GM18499 (cell line): ENCODE measurements at regions not wholly inside any gene's neighbourhood (a gene's known extent, or its start where the extent isn't known, plus 50 kb on each side); places are given as distances from the start of the nearest gene placed in this dataset.
"Not testable (repeated sequence)": the region's sequence is repeated elsewhere in the genome, so short reads cannot be mapped to it uniquely, and the experiment has no call there.

Source experiments
- ATAC-seq: cut with Tn5 transposase; IDR thresholded peaks from one replicate; pipeline ENCODE4 v1.9.1; 2021; ENCODE audit warnings: moderate number of reproducible peaks; ENCODE audit not compliant: insufficient read depth, unreplicated experiment

DNA sequence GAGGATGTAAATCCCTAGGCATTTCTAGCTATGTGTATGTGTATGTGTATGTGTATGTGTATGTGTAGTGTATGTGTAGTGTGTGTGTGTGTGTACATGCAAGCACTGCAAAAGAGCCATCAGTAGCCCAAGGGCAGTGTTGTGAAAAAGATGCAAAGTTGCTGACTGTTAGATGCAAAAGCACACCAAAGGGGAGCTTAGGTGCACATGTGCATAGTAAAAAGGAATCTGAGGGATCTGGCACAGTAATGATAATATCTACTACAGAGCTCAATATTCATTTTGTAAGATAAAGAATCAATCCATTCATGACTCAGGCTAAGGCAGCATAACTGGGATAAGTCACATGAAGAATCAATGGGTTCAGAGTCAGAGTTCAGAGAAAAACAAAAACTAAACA lies 80.2 kb downstream of the TMEM47 start:
- no peak for ATAC-seq

DNA sequence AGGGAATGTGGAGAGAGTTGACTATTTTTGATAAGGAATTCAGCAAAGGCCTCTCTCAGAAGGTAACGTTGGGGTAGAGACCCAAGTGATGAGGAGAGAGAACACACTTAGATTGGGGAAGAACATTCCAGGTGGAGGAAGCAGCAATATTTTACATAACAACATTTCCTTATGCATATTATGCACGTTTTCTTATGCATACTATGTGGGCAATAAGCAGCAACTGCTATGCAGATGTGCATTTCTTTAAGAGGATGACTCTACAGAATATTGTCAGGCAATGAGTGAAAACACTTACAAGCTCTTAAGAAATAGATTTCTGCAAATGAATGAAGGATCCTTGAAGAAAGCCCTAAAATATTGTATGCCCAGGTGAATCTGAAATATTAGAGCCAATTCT lies 91.1 kb downstream of the TMEM47 start:
- no peak for ATAC-seq

DNA sequence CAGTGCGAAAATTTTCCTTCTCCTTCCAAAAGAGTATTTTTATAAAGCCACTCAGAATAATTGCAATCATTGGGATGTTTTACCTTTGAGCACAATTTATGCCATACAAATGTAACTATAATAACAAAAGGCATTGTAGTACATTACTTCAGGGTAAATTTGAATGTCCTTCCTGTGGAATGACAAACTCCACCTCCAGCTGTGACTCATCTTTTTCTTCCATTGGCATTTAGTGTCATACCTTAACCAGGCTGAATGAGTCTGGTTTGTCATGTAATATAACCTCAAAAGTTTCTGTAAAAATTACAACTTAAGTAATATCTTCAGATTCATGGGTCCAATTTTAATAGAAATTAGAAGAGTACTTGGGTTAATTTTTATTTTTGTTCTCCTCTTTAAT lies 93.3 kb downstream of the TMEM47 start:
- ATAC-seq, result no peak

DNA sequence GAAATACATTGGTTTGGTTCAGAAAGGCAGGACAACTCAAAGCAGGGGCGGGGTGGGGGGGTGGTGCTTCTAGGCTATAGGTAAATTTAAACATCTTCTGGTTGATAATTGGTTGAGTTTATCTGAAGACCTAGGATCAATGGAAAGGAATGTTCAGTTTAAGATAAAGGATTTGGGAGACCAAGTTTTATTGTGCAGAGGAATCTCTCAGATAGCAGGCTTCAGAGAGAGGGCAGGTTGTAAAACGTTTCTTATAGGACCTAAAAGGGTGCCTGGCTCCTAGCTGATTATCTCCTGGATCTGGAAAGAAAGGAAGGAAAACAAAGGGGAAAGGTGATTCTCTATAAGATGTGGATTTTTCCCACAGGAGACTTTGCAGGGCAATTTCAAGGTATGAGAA lies 94.0 kb downstream of the TMEM47 start:
- ATAC-seq, result no peak

DNA sequence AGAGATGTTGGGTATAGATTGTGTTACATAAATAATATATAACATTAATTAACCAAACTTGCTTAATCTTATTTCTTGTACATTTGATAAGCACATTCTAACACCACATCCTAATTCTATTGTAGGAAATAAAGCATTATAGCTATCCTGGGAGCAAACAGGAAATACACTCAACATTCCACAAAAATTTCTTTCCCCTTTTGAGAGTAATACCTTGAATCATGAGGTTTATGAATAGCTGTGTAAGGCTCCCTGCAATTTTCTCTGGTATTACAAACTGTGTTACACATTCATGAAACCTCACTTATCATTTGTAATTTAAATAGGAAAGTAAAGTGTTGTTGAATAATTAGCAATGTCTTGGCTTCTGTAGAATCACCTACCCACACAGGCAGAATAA lies 95.1 kb downstream of the TMEM47 start:
- no peak for ATAC-seq

DNA sequence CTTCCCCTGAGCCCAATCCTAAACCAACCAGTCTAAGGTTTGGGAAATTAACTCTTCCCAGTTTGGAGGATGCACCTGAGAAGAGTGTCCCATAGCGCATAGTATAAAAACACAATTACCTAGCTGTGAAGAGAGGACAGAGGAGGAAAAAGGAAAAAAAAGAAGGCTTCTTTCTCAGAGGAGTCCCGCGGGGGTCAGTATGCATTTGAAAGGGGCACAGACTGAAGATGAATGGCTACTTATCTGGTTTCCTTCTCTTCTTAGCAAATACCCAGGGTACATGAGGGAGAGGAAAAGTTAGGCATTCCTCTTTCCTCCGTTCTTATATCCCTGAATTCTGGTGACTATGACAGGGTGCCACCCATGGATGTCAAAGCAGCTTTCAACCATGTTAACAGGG lies 96.9 kb downstream of the TMEM47 start:
- ATAC-seq, result no peak

DNA sequence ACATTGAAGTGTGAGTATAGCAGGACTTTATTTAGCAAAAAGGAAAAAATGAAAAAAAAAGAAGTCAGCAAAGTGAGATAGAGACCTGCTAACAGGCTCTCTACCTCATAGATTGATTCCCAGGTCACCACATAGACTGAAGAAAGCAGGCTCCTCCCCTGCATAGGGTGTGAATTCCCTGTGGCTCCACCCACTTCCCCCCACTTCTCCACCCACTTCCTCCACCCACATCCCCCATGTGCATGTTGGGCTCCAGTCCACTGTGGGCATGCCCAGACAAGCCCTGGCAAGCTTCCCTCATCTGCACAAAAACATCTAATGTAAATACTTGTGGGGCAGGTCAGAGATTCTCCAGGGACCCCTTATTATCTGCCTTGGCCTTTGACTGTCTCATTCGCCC lies 97.8 kb downstream of the TMEM47 start:
- ATAC-seq, result peak; percentile 65

DNA sequence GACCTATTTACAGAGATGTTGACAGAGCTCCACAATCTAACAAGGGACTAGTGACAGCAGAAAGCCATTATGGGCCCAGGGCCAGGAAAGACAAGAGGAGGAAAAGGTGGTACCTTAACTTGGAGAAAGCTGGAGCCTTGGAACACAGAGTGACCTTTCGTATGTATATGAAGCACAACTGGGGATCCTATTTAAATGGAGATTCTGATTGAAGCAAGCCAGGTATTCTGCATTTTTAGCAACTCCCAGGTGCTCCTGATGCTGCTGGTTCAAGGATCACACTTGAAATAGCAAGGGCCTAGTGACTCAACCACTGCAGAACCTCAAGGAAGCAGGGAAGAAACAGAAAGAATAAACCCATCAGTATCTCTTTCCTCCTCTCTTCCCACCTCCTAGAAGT lies 99.4 kb downstream of the TMEM47 start:
- no peak for ATAC-seq

DNA sequence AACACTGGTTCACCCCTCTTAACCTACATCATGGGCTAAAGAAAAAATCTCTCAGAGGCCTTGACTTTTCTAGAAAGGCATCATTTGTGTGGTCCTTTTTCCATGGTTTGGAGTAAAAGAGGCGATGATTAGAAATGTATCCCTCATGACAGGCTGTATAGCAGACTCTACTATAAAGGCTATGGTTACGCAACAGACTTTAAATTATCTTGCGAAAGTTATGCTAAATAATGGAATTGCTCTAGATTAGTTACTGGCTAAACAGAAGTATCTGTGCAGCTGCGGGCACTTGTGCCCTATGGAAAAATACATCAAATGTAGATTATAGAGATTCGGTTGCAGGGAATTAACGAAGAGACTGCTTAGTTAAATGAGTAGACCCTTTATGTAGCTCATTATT lies 101.6 kb downstream of the TMEM47 start:
- no peak for ATAC-seq

DNA sequence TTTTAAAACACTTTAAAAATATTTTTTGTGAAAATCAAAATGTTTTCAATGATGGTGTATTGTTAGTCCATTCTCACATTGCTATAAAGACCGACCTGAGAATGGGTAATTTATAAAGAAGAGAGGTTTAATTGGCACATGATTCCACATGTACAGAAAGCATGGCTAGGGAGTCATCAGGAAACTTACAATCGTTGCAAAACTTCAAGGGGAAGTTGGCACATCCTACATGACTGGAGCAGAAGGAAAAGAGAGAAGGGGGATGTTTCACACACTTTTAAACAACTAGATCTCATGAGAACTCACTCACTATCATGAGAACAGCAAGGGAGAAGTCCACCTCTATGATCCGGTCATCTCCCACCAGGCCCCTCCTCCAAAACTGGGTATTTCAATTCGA lies 110.7 kb downstream of the TMEM47 start:
- ATAC-seq, result no peak

DNA sequence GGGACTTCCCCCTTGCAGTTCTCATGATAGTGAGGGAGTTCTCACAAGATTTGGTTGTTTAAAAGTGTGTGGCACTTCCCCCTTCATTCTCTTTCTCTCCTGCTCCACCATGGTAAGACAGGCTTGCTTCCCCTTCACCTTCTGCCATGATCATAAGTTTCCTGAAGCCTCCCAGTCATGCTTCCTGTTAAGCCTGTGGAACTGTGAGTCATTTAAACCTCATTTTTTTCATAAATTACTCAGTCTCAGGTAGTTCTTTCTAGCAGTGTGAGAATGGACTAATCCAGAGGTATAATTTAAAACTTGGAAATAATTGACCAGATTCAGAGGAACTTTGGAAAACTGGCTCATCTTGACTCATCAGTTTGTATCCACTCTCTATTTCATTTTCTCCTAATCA lies 129.0 kb downstream of the TMEM47 start:
- no peak for ATAC-seq

DNA sequence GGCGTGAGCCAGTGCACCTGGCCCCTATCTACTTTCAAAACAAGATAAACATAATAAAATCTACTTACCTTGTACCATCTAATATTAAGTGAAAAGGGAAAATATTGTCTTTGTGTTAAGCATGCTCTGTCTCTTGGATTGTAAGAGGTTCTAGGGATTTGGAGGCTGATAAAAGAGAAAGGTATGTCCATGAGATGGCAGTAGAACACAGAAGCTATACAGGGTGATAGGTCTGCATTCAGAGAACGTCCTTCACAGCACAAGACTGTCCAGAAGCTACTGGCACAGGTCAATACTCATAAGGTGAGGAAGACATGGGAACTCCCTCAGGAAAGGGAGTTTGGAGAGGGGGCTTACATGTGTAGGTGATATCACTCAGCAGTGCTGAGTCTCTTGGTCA lies 135.5 kb downstream of the TMEM47 start:
- ATAC-seq, result no peak

DNA sequence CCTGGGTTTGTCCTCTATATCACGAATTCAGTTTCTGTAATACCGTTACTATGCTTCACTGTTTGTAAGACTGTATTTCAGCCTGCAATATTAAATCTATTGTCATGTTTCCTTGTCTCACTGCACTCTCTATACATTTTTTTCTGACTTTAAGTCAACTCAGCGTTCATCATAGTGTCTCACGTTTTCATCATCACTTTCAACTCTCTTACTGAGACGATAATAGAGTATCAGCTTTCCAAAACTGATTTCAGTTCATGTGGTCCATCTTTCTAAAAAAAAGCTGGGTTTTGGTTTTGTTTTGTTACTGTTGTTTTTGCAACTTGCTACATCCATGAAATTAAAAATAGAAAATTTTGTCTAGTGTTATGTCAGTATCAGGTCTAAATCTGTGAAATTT lies 147.7 kb downstream of the TMEM47 start:
- ATAC-seq, result no peak

DNA sequence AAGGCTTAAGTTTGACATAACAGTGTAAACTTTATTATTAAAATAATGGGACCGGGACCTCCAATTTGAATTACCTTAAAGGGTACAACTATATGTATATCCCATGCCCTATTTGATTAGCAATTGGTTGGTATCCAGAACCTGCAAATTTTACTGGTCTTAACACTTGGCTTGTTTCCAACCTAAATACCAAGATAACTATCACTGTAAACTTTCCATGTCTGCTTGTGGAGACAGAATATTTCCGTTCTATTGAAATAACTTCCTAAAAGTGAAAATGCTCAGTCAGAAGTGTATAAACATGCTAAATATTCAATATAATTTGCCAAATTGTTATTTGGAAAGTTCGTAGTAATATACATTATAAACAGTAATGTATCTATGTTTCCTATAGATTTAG lies 154.0 kb downstream of the TMEM47 start:
- ATAC-seq, result no peak

DNA sequence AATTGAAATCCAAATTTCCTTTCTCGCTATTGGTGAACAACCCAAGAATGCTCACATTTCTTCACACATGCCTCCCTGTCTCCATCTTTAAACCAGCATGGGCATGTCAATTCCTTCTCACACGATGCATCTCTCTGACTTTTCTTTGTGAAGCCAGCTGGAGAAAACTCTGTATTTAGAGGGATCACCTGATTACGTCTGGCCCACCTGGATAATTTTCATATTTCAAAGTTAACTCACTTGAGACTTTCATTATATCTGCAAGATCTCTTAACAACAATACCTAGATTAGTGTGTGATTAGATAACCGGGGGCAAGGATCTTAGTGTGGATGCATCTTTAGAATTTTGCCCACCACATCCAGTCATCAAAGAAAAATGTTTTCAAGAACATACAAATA lies 164.0 kb downstream of the TMEM47 start:
- no peak for ATAC-seq

DNA sequence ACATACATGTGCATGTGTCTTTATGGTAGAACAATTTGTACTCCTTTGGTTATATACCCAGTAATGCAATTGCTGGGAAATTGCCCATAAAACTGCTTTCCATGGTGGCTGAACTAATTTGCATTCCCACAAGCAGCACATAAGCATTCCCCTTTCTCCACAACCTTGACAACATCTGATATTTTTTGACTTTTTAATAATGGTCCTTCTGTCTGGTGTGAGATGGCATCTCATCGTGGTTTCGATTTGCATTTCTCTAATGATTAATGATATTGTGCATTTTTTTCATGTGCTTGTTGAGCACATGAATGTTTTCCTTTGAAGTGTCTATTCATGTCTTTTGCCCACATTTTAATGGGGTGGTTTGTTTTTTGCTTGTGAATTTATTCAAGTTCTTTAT lies 166.0 kb downstream of the TMEM47 start:
- no peak for ATAC-seq

DNA sequence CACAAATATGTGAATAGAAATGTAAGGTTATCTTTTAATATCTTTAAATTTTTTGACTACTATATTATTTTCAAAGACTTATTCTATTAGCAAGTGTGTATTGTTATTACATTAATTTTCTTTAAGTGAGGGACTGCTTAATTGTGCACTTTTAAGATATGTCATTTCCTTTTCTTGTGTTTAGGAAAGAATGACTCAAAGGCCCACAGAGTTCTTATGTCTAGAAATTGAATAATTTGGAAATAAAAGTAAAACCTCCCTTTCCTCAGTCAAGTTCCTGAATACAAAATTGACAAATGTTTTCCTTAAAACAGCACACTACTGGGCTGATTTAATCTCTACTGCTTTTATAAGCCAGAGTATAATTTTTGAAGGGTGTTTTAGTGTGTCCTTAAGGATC lies 169.7 kb downstream of the TMEM47 start:
- no peak for ATAC-seq

DNA sequence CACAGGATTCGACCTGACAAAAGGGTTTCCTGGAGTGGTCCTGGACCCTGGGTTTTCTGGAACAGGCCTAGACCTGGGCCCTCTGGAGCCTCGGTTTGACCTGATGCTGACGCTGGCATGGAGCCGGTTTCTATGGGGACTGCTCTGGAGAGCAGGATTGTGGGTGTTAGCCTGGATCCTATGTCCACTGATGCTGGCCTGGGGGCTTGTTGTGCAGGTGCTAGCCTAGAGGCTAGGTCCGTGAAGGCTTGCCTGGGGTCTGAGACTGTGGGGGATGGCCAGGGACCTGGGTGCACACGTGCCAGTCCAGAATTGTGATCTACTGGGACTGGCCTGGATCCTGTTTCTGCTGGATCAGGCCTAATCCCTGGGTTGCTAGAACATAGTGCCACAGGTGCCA lies 173.1 kb downstream of the TMEM47 start:
- no peak for ATAC-seq

DNA sequence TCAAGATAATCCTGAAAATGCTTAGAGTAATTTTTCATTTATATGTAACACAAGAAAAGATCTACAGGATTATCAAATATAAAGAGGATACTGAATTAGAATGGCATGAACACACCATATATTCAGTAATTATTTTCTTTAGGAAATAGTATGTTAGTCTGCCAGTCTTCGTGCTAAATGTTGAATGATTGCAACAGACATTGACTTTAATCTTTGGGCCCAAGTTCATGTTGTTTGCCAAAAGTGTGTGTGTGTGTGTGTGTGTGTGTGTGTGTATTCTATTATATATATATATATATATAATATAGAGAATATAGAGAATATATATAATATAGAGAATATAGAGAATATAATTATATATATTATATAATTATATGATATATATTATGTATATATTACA lies 186.6 kb downstream of the TMEM47 start:
- ATAC-seq, result no peak

DNA sequence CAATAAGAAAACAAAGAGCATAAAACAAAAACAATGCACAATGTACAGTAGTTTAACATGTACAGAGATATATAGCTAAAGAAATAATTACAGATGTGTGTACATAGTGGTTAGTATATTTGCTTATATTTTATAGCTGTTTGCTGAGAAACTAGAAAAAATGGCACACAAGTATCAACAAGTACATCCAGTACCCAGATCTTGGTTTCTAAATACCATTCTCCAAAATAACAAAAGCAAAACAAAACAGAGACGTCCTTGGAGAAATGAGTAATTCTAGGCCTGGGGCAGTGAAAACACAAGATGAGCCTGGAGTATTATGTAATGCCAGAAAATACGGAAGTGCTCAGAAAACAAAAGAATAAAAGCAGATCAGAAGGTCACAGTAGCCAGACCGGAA lies 189.6 kb downstream of the TMEM47 start:
- ATAC-seq, result no peak

DNA sequence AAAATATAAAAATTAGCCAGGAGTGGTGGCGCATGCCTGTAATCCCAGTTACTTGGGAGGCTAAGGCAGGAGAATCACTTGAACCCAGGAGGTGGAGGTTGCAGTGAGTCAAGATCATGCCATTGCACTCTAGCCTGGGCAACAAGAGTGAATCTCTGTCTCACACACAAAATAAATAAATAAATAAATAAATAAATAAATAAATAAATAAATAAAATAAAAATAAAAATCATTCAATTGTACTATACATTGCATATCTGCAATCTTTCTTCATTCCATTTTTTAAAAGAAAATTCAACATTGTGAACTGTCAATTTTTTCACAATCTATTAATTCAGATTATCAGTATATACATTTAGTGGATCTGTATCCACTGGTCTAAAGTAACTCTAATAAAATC lies 193.9 kb downstream of the TMEM47 start:
- not testable (repeated sequence) for ATAC-seq

DNA sequence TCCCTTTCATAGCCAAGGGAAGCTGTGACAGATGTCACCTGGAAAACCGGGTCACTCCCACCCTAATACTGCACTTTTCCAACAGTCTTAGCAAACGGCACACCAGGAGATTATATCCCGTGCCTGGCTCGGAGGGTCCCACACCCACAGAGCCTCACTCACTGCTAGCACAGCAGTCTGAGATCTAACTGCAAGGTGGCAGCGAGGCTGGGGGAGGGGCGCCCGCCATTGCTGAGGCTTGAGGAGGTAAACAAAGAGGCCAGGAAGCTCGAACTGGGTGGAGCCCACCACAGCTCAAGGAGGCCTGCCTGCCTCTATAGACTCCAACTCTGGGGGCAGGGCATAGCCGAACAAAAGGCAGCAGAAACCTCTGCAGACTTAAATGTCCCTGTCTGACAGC lies 199.2 kb downstream of the TMEM47 start:
- not testable (repeated sequence) for ATAC-seq

DNA sequence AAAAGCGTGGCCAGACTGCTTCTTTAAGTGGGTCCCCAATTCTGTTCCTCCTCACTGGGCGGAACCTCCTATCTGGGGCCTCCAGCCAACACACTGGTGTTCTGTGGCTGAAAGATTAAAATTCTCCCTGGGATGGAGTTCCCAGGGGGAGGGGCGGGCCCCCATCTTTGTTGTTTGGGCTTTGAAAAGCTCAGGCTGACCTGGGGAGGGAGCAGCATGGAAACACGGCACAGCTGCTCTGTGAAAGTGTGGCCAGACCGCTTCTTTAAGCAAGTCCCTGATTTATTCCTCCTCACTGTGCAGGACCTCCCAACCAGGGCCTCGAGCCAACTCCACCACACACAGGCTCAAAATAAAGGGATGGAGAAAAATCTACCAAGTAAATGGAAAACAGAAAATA lies 219.5 kb downstream of the TMEM47 start:
- ATAC-seq, result no peak
